Activated naive CD4-positive, alpha-beta T cell treated with anti-CD3 and anti-CD28 coated beads, Interleukin-2, amount 50 U/mL, for 72 hours (primary cell): ENCODE measurements at regions not wholly inside any gene's neighbourhood (a gene's known extent, or its start where the extent isn't known, plus 50 kb on each side); places are given as distances from the start of the nearest gene placed in this dataset.

Experiments used
- ATAC-seq, 2 donors: fragments of 150-1000 bp; cut with Tn5 transposase; 2 replicates each; pipeline ENCODE4 v1.10.0; 2021; ENCODE audit warnings: mild to moderate bottlenecking in 2 of 2, moderate library complexity in 2 of 2
- DNase-seq, 2 donors: peaks; one replicate each; pipeline ENCODE4 v3.0.0; 2021 to 2022; ENCODE audit warnings: low spot score in 2 of 2
- H3K27ac Mint-ChIP-seq, 2 donors: one replicate each; pipeline ENCODE4 v1.8.0; 2022; ENCODE audit warnings: mild to moderate bottlenecking in 2 of 2, mixed read lengths in 2 of 2
- H3K36me3 Mint-ChIP-seq, 2 donors: one replicate each; pipeline ENCODE4 v1.8.0; 2022; ENCODE audit warnings: mixed read lengths in 2 of 2
- H3K9me3 Mint-ChIP-seq, 2 donors: one replicate each; pipeline ENCODE4 v1.8.0; 2022; ENCODE audit warnings: mixed read lengths in 2 of 2

GRCh38 chr2:94939349-94939748, 68.1 kb downstream of the TEKT4 start:
- DNase-seq, result no peak
- Mint-ChIP-seq H3K9me3 (no peaks in the 10 kb centered on the region), H3K36me3 (no peaks in the 10 kb centered on the region), H3K27ac (no peak overlapping the region)
- no peak for ATAC-seq

GRCh38 chr2:94947097-94948016, 76.1 kb downstream of the TEKT4 start:
- DNase-seq (no peak), ATAC-seq (no peak)
- no peak overlapping the region for H3K27ac Mint-ChIP-seq
- no peaks in the 10 kb centered on the region for H3K36me3 Mint-ChIP-seq
- peaks cover 5 to 10% of the 10 kb centered on the region in 2 donors for H3K9me3 Mint-ChIP-seq

- H3K9me3 Mint-ChIP-seq, result no peaks in the 10 kb centered on the region
- ATAC-seq, result no peak
- H3K27ac Mint-ChIP-seq, result no peak overlapping the region
- no peaks in the 10 kb centered on the region for H3K36me3 Mint-ChIP-seq
- no peak for DNase-seq
Observed at GRCh38 chr2:94955702-94956101, 69.8 kb upstream of the MAL start.

GRCh38 chr2:94956797-94957391, 68.6 kb upstream of the MAL start:
- H3K9me3 Mint-ChIP-seq, result no peaks in the 10 kb centered on the region
- H3K27ac Mint-ChIP-seq, result no peak overlapping the region
- H3K36me3 Mint-ChIP-seq, result no peaks in the 10 kb centered on the region
- ATAC-seq (no peak), DNase-seq (peak in 1 of 2 donors; percentile 51)

DNA sequence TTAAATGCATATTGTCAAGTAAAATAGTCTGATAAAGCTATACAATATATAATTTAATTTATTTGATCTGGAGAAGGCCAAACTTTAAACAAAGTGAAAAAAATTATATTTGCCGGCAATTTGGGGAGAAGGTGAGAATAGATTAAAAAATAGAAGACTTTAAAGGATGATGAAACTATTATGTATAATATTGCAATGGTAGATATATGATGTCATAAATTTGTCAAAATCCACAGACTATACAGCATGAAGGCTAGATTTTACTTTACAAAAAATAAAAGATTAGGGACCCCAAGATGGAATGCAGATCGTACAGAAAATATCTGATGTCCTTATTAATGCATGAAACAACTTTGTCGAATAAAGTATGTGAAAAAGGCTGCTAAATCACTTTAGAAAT, 67.3 kb upstream of the MAL start:
- H3K9me3 Mint-ChIP-seq, result no peaks in the 10 kb centered on the region
- ATAC-seq (no peak), DNase-seq (no peak)
- no peaks in the 10 kb centered on the region for H3K36me3 Mint-ChIP-seq
- H3K27ac Mint-ChIP-seq, result no peak overlapping the region

- Mint-ChIP-seq H3K36me3 (no peaks in the 10 kb centered on the region), H3K9me3 (no peaks in the 10 kb centered on the region), H3K27ac (no peak overlapping the region)
- no peak for ATAC-seq
- DNase-seq, result no peak
Observed at GRCh38 chr2:94960266-94960665, 65.2 kb upstream of the MAL start.

DNA sequence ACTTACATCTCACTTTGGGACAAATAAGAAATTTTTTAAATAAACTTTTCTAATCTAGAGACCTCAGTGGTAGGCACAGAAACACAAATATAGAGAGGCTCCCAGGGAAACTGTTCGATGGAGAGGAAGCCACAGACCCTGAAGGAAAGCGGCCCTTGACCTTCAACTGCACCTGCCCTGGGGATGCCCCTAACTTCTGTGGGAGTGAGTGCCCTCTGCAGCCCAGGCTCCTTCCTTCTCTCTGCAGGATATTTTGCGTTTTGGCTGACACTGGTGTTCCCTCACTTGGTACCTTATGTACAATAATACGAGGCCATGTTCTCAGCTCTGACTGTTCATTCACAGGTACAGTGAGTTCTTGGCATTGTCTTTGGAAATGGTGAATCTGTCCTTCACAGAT, 64.8 kb upstream of the MAL start:
- H3K36me3 Mint-ChIP-seq, result no peaks in the 10 kb centered on the region
- H3K27ac Mint-ChIP-seq, result no peak overlapping the region
- H3K9me3 Mint-ChIP-seq, result no peaks in the 10 kb centered on the region
- DNase-seq (no peak), ATAC-seq (no peak)

GRCh38 chr2:94964193-94964592, 61.3 kb upstream of the MAL start:
- H3K27ac Mint-ChIP-seq, result no peak overlapping the region
- DNase-seq, result no peak
- no peaks in the 10 kb centered on the region for H3K9me3 Mint-ChIP-seq
- ATAC-seq, result no peak
- no peaks in the 10 kb centered on the region for H3K36me3 Mint-ChIP-seq

DNA sequence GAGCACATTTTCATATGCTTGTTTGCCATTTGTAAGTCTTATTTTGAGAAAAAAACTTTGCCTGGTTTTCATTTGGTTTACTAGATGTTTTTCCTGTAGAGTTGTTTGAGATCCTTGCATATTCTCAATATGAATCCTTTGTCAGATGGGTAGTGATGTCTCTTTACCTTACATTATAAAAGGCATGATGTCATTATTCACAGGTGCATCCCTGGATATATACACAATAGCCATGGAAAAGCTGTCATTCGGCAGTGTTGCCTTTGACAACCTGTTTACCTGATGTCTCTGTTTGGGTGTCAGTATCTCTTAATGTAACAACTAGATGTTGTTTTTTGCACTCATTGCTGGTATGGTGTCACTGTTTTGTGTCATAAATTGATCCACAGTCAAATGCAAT, 58.8 kb upstream of the MAL start:
- Mint-ChIP-seq H3K27ac (no peak overlapping the region), H3K9me3 (no peaks in the 10 kb centered on the region), H3K36me3 (no peaks in the 10 kb centered on the region)
- ATAC-seq, result no peak
- DNase-seq, result no peak

- Mint-ChIP-seq H3K36me3 (no peaks in the 10 kb centered on the region), H3K27ac (no peak overlapping the region), H3K9me3 (no peaks in the 10 kb centered on the region)
- DNase-seq (no peak), ATAC-seq (no peak)
Observed at GRCh38 chr2:94970353-94970752, 55.2 kb upstream of the MAL start.
